NOMO-1 treated with DMSO at 0.1 percent for 48 hours (cell line): ENCODE measurements at regions not wholly inside any gene's neighbourhood (a gene's known extent, or its start where the extent isn't known, plus 50 kb on each side); places are given as distances from the start of the nearest gene placed in this dataset.

Experiments
- DNase-seq: peaks from one replicate; lab custom pipeline; 2025; ENCODE audit not compliant: unreplicated experiment; lab: John Stamatoyannopoulos, UW

- peak; percentile 73 for DNase-seq
Measured at GRCh38 chr6:134510920-134511319, 193.0 kb upstream of the SGK1 start.

GRCh38 chr6:134510142-134510541 lies 192.2 kb upstream of the SGK1 start:
- DNase-seq: no peak

GRCh38 chr6:134508862-134509498 lies 191.1 kb upstream of the SGK1 start:
- DNase-seq: no peak

- DNase-seq: no peak
Measured at GRCh38 chr6:134506162-134506561, 188.2 kb upstream of the SGK1 start.

GRCh38 chr6:134503585-134504281 lies 185.8 kb upstream of the SGK1 start:
- DNase-seq: no peak

- DNase-seq: peak; percentile 7
Measured at GRCh38 chr6:134502614-134503549, 185.0 kb upstream of the SGK1 start.

GRCh38 chr6:134495890-134496248 lies 178.0 kb upstream of the SGK1 start:
- no peak for DNase-seq

- no peak for DNase-seq
Measured at GRCh38 chr6:134495203-134495889, 177.4 kb upstream of the SGK1 start.

GRCh38 chr6:134493789-134494188 lies 175.9 kb upstream of the SGK1 start:
- no peak for DNase-seq

- DNase-seq: no peak
Measured at GRCh38 chr6:134491477-134491876, 173.6 kb upstream of the SGK1 start.

GRCh38 chr6:134482593-134483270 lies 164.8 kb upstream of the SGK1 start:
- no peak for DNase-seq

- no peak for DNase-seq
Measured at GRCh38 chr6:134481966-134482365, 164.1 kb upstream of the SGK1 start.

GRCh38 chr6:134480593-134480992 lies 162.7 kb upstream of the SGK1 start:
- DNase-seq: no peak

- no peak for DNase-seq
Measured at GRCh38 chr6:134478764-134479399, 161.0 kb upstream of the SGK1 start.

GRCh38 chr6:134477991-134478635 lies 160.2 kb upstream of the SGK1 start:
- no peak for DNase-seq

- no peak for DNase-seq
Measured at GRCh38 chr6:134474955-134475354, 157.0 kb upstream of the SGK1 start.

GRCh38 chr6:134472661-134473060 lies 154.7 kb upstream of the SGK1 start:
- DNase-seq: no peak

- DNase-seq: no peak
Measured at GRCh38 chr6:134472046-134472445, 154.1 kb upstream of the SGK1 start.

- DNase-seq: no peak
Measured at GRCh38 chr6:134470457-134470975, 152.6 kb upstream of the SGK1 start.
